DMS53 treated with DMSO at 0.1 percent for 48 hours (cell line): ENCODE measurements at regions not wholly inside any gene's neighbourhood (a gene's known extent, or its start where the extent isn't known, plus 50 kb on each side); places are given as distances from the start of the nearest gene placed in this dataset.

ENCODE experiments used
- DNase-seq: peaks from one replicate; lab custom pipeline; 2025; ENCODE audit not compliant: unreplicated experiment; lab: John Stamatoyannopoulos, UW

- DNase-seq: no peak
These were observed 58.2 kb downstream of the MEX3B start for GRCh38 chr15:81987628-81988027.

DNA sequence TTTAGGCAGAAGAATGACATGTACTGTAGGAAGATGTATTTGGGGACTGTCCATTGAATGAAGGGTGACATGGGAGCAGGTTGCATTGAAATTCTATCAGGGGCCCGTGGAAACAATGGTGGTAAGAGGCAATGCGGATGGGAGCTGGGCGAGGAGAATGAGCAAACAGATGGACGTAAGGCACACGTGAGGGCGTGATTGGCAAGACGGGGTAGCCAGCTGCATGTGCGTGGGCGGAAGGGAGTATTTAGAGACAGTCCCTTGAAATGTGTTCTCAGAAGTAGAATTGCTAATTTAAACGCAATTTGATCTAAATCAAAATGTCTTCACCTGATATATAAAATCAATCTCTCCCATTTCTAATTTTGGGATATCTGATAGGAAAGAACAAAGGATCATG, 62.3 kb downstream of the MEX3B start:
- no peak for DNase-seq

- no peak for DNase-seq
These were observed 63.0 kb downstream of the MEX3B start for GRCh38 chr15:81982808-81983207.

GRCh38 chr15:81981908-81982307, 63.9 kb downstream of the MEX3B start:
- no peak for DNase-seq

- no peak for DNase-seq
These were observed 68.4 kb downstream of the MEX3B start for GRCh38 chr15:81977464-81977863.

DNA sequence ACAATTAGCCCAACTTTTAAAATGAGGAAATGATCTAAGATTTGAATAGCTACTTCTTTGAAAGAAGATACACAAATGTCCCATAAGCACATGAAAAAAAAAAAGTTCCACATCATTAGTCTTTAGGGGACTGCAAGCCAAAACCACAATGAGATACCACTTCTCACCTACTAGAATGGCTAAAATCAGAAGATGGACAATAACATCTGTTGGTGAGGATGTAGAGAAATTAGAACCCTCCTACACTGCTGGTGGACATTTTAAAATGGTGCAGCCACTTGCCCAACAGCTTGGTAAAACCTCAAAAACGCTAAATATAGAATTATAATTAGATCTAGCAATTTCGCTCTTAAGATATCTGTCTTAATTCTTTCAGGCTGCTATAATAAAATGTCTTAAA, 77.1 kb downstream of the MEX3B start:
- DNase-seq: no peak

- no peak for DNase-seq
These were observed 79.2 kb downstream of the MEX3B start for GRCh38 chr15:81966631-81967030.

DNA sequence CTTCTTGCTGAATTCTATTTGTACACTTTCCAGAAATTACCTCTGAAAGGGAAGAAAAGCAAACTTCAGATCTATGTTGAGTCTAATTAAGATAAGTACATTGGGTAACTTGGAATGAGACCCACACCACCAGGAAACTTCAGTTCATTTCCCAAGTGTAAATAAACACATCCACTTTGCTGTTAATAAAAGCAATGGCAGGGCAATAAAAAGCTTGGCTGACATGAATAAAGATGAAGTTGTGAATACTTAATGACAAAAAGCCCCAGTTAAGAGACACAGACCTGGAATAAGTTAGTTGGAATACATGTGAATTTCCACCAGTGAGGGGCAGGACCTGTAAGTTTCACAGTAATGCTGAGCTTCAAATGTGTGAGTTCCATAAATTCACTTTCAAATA, 83.3 kb downstream of the MEX3B start:
- DNase-seq: no peak

DNA sequence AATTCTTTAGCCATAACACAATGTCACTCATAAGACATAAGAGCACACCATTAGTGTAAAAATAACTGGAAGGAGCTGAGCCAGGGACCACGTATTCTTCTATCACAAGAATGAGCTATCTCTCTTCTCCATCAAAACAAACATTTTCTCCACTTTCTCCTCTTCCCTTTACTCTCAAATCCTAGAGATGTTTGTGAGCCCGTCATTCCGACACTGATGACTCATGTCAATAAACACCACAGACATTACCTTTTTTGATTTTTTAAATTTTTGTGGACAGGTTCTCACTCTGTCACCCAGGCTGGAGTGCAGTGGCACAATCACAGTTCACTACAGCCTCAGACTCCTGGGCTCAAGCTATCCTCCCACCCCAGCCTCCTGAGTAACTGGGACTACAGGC, 86.6 kb downstream of the MEX3B start:
- no peak for DNase-seq

GRCh38 chr15:81957698-81958097, 88.1 kb downstream of the MEX3B start:
- no peak for DNase-seq

DNA sequence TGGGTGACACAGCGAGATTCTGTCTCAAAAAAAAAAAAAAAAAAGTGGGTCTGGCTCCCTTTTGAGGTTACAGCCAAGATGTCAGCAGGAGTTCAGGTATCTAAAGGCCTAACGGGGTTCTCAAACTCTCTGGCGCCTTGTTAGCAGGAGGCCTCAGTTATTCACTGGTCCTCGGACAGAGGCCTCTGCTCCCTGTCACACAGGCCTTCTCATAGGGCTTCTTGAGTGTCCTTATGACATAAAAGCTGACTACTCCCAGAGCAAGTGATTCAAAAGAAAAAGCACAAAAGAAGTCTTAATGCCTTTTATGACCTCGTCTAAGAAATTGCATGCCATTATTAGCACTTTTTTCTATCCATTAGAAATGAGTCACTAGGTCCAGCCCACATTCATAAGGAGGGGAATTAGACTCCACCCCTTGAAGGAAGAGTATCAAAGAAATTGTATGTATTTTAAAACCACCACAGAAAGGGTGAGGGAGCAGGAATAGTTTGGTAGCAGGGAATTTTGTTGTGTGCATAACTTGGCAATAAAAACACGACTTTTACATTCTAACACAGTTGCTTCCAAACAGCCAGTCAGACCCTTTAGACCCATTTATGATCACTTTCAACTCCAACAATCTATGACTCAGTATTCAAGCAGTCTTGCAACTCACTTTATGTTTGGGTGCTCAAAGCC, 90.3 kb downstream of the MEX3B start:
- DNase-seq: no peak

DNA sequence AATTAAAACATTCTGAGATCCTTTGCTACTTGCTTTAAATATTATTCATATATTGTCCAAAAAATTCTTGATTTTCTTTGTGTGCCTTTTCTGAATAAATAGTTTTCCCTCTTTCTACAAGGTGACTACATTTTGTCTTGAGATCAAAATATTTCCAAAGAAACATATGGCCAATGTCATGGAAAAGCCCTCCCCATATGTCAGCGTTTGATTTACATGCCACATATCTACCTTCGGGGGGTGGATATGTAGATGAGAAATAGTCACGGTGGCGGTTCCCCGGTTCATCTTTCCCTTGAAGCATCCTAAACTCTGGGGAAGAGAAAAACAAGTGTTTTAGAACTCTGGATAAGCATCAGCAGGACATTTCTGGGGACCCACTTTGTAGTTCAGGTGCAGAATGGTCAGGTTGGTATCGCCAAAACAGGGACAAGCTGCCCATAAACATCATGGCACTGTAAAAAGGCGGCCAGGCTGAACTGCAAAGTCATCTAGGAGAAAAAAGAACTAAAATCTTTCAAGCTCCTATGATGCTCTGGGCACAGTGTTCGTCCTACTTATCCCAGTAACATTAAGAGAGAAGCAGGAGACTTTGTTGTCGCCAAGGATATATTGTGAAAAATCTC, 91.5 kb downstream of the MEX3B start:
- no peak for DNase-seq

DNA sequence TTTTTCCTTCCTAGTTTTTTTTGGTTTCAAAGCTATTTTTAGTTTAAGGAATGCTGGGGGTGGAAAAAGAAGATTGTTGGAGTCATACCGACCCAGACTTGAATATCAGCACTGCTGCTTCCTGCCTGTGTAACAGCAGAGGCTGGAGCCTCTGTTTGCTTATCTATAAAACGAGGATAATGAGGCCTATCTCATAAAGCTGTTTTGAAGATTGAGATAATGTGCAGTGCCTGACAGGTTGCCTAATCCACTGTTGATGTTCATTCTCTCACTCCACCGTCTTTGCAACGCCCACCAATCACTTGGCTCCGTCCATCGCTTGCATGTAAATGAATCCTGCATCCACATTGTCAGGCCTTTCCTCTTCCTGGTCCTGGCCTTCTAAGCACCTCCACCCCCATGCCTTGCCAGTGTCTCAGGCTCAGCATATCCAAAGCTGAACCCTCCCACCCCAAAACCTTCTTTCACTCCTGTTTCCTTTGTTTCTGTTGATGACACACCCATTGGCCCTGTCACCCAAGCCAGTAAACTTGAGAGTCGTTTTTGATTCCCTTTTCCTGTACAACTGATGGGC, 94.9 kb downstream of the MEX3B start:
- no peak for DNase-seq

DNA sequence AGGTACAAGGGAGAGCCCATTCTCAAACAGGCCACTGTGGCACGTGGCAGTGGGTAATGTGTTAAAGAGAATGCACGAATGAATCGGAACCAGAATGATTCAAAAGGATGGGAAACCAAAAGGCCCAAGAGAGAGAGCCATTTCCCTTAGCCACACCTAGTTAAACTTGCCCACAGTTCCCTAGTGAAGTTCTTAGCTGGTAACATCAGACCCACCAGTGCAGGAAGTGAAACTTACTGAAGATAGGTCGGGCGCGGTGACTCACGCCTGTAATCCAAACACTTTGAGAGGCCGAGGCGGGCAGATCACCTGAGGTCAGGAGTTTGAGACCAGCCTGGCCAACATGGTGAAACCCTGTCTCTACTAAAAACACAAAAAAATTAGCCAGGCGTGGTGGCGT, 97.1 kb downstream of the MEX3B start:
- no peak for DNase-seq

- DNase-seq: no peak
These were observed 97.6 kb downstream of the MEX3B start for GRCh38 chr15:81948222-81948621.

- DNase-seq: no peak
These were observed 98.3 kb downstream of the MEX3B start for GRCh38 chr15:81947548-81947947.

GRCh38 chr15:81945014-81945615, 100.7 kb downstream of the MEX3B start:
- no peak for DNase-seq

- no peak for DNase-seq
These were observed 103.1 kb downstream of the MEX3B start for GRCh38 chr15:81942655-81943195.

GRCh38 chr15:81942157-81942556, 103.7 kb downstream of the MEX3B start:
- no peak for DNase-seq

DNA sequence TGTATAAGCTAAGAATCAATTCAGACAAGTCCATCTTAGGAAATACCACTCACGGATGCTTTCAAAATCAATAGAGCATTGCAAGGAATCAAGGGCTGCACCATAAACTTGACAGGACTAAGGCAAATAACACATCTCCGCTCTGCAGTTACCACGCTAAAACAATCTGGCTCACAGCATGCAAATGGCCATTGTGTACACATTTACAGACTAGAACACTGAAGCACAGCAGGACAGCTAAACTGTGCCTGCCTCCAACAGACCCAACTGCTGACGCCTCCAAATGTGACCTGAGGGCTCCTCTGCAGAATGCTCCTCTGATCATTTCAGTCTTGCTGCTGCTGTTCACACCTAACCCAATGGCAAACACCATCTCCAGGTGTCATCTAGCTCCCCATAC, 104.3 kb downstream of the MEX3B start:
- DNase-seq: no peak

DNA sequence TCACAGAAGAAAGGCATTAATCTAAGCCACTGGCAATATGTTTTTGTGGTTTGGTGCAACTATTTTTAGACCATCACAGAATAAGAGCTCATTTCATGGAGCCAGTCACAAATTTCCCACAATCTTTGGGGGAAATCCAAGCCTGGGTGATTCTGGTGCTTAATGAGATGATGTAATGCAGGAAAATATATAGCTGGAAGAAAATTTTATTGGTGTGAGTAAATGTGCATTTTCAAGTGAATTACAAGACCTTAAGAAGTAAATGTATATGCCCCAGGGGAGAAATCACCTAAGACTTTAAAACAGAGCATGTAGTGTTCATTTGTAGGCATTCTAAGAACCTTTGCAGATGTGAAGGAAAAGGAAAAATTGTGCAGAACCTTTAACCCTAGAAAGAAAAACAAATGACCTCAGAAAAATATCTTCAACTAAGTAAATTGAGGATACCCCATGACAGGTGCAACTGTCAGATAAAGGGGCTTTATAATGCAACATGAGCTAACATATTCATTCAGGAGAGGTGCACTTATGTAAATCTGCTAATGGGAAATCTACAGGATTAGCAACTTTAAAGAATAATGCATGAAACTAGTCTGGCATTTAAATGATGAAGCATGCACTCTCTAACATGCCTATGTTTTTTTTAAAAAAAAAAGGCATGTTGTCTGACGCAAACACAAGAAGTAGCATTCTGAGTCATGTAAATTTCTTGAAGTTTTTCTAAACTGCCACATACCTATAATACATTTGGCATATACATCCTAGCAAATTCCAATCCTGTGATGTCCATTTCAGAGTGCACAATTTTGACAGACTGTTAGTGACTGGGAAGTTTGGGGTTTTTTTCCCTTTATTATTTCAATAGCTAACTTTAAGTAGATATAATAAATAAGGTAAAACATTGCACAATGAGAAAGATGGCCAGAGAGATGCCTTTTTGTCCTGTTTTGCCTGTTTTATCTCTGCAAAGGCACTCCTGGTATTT, 105.1 kb downstream of the MEX3B start:
- no peak for DNase-seq
